Neutrophil (primary cell): ENCODE measurements at regions not wholly inside any gene's neighbourhood (a gene's known extent, or its start where the extent isn't known, plus 50 kb on each side); places are given as distances from the start of the nearest gene placed in this dataset.

Source experiments
- H3K27ac ChIP-seq: fragments of 200-600 bp; sonication (generic); 2 replicates; pipeline ENCODE4 v1.5.1; 2016; ENCODE audit warnings: mild to moderate bottlenecking, moderate library complexity
- H3K27me3 ChIP-seq: fragments of 200-600 bp; sonication (generic); 2 replicates; pipeline ENCODE4 v1.6.0; 2016; ENCODE audit warnings: mild to moderate bottlenecking
- H3K36me3 ChIP-seq: fragments of 200-600 bp; sonication (generic); 2 replicates; pipeline ENCODE4 v1.5.1; 2017
- H3K4me1 ChIP-seq, 2 experiments: fragments of 200-600 bp in 1 of 2; sonication (generic) in 1 of 2; 1 replicate in 1 of 2; 2 replicates in 1 of 2; pipeline versions ENCODE4 v1.5.1 to v1.6.1; 2013 to 2016; ENCODE audit warnings: low read depth in 1 of 2, low read length in 1 of 2, mild to moderate bottlenecking in 1 of 2, moderate library complexity in 1 of 2; ENCODE audit not compliant: control insufficient read depth in 1 of 2, insufficient read depth in 1 of 2
- H3K4me3 ChIP-seq, 2 experiments: fragments of 200-600 bp in 1 of 2; sonication (generic) in 1 of 2; 1 replicate in 1 of 2; 2 replicates in 1 of 2; pipeline ENCODE4 v1.5.1; 2013 to 2016; ENCODE audit warnings: low read depth in 1 of 2, low read length in 1 of 2, mild to moderate bottlenecking in 1 of 2, moderate library complexity in 1 of 2
- H3K9me3 ChIP-seq: fragments of 200-600 bp; sonication (generic); 2 replicates; pipeline ENCODE4 v1.5.1; 2016
- CTCF ChIP-seq: fragments of 200-600 bp; sonication (generic); IDR thresholded peaks from 2 replicates; pipeline ENCODE4 v1.5.1; 2016; ENCODE audit warnings: antibody characterized with exemption

- Histone ChIP-seq H3K27ac (no peak overlapping the region), H3K4me1 (peaks cover 57 to 60% of the 10 kb centered on the region in 2 experiments), H3K9me3 (no peaks in the 10 kb centered on the region), H3K27me3 (no peaks in the 10 kb centered on the region), H3K36me3 (no peaks in the 10 kb centered on the region), H3K4me3 (no peak overlapping the region)
- TF ChIP-seq CTCF = no peak
Observed at GRCh38 chr12:94766397-94766796, 116.0 kb upstream of the TMCC3 start.

- H3K9me3 ChIP-seq = no peaks in the 10 kb centered on the region
- H3K36me3 ChIP-seq = no peaks in the 10 kb centered on the region
- H3K4me3 ChIP-seq = no peak overlapping the region
- H3K27me3 ChIP-seq = no peaks in the 10 kb centered on the region
- peaks cover 41 to 42% of the 10 kb centered on the region in 2 experiments for H3K4me1 ChIP-seq
- peak overlapping the region; percentile 84 for H3K27ac ChIP-seq
- no peak for TF ChIP-seq CTCF
Observed at GRCh38 chr12:94763462-94763861, 113.1 kb upstream of the TMCC3 start.

- TF ChIP-seq CTCF = no peak
- Histone ChIP-seq H3K4me3 (no peak overlapping the region), H3K9me3 (no peaks in the 10 kb centered on the region), H3K27me3 (no peaks in the 10 kb centered on the region), H3K27ac (peak overlapping the region; percentile 84), H3K36me3 (no peaks in the 10 kb centered on the region), H3K4me1 (peaks cover 36 to 37% of the 10 kb centered on the region in 2 experiments)
Observed at GRCh38 chr12:94762943-94763342, 112.6 kb upstream of the TMCC3 start.

- H3K27ac ChIP-seq = peak overlapping the region; percentile 84
- no peaks in the 10 kb centered on the region for H3K27me3 ChIP-seq
- peaks cover 34 to 35% of the 10 kb centered on the region in 2 experiments for H3K4me1 ChIP-seq
- no peak for TF ChIP-seq CTCF
- no peaks in the 10 kb centered on the region for H3K36me3 ChIP-seq
- H3K4me3 ChIP-seq = no peak overlapping the region
- no peaks in the 10 kb centered on the region for H3K9me3 ChIP-seq
Observed at GRCh38 chr12:94762259-94762942, 112.0 kb upstream of the TMCC3 start.

- Histone ChIP-seq H3K4me3 (no peak overlapping the region), H3K9me3 (no peaks in the 10 kb centered on the region), H3K27me3 (no peaks in the 10 kb centered on the region), H3K4me1 (peaks cover 34 to 35% of the 10 kb centered on the region in 2 experiments), H3K27ac (no peak overlapping the region), H3K36me3 (no peaks in the 10 kb centered on the region)
- TF ChIP-seq CTCF = no peak
Observed at GRCh38 chr12:94761559-94761958, 111.2 kb upstream of the TMCC3 start.
